ENCODE measurements at regions not wholly inside any gene's neighbourhood (a gene's known extent, or its start where the extent isn't known, plus 50 kb on each side); places are given as distances from the start of the nearest gene placed in this dataset.

DNA sequence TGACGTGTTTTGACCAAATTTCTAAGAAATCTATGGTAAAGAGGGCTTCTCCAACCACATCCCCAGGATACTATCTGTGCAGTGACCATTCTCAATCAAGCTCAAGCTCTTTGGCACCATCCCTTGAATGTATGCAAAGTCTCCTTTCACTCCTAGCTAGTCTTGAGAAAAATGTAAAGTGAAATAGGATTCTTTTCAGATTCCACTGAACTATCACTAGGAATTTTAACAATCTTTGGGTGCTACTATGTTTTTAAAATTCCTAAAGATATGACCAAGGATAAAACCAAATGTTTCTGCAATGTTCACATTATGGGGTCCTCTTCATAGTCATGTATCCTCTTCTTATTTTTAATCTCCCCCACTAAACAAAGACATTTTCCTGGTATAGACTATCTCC, 107.8 kb downstream of the TMCO5A start:
- TF ChIP-seq EGR1 (IDR thresholded peaks at IDR 0.05; ENCODE audit: borderline replicate concordance, low read depth, low read length) (no peak), YY1 (IDR thresholded peaks at IDR 0.05; ENCODE audit: low read depth, low read length) (no peak), CTCF (IDR thresholded peaks at IDR 0.05; ENCODE audit: control extremely low read depth in 1 of 3, insufficient read depth in 1 of 3, low read depth in 1 of 3, low read length in 3 of 3) (no peak), EP300 (IDR thresholded peaks at IDR 0.05; ENCODE audit: borderline replicate concordance in 1 of 2, low read depth in 2 of 2, low read length in 2 of 2) (no peak), USF2 (IDR thresholded peaks at IDR 0.05; ENCODE audit: low read length) (no peak), SIN3A (conservative IDR thresholded peaks at IDR 0.05 in 1 of 2, IDR thresholded peaks at IDR 0.05 in 1 of 2; ENCODE audit: low read depth in 1 of 2, low read length in 2 of 2) (no peak), CEBPB (IDR thresholded peaks at IDR 0.05; ENCODE audit: low read depth, low read length) (no peak), POLR2AphosphoS5 (IDR thresholded peaks at IDR 0.05; ENCODE audit: low read depth, low read length) (no peak), RAD21 (IDR thresholded peaks at IDR 0.05 in 1 of 2, conservative IDR thresholded peaks at IDR 0.05 in 1 of 2; ENCODE audit: low read depth in 2 of 2, low read length in 2 of 2) (no peak), CREB1 (IDR thresholded peaks at IDR 0.05) (no peak), GABPA (IDR thresholded peaks at IDR 0.05; ENCODE audit: borderline replicate concordance, insufficient read depth, low read length) (no peak)
